ENCODE measurements at regions not wholly inside any gene's neighbourhood (a gene's known extent, or its start where the extent isn't known, plus 50 kb on each side); places are given as distances from the start of the nearest gene placed in this dataset.

DNA sequence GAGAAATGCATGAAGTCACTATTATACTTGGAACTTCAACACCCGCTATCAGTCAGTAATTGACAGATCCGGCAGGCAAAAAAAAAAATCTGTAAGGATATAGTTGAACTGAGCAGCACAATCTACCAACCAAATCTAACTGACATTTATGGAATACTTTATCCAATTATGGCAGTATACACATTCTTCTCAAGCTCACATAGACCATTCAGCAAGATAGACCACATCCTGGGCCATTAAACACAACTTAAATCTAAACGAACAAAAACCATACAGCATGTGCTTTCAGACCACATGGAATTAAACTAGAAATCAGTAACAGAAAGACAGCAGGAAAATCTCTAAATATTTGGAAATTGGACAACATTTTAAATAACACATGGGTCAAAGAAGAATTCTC, 112.7 kb downstream of the MPP7 start:
- TF ChIP-seq, protein P1, sequence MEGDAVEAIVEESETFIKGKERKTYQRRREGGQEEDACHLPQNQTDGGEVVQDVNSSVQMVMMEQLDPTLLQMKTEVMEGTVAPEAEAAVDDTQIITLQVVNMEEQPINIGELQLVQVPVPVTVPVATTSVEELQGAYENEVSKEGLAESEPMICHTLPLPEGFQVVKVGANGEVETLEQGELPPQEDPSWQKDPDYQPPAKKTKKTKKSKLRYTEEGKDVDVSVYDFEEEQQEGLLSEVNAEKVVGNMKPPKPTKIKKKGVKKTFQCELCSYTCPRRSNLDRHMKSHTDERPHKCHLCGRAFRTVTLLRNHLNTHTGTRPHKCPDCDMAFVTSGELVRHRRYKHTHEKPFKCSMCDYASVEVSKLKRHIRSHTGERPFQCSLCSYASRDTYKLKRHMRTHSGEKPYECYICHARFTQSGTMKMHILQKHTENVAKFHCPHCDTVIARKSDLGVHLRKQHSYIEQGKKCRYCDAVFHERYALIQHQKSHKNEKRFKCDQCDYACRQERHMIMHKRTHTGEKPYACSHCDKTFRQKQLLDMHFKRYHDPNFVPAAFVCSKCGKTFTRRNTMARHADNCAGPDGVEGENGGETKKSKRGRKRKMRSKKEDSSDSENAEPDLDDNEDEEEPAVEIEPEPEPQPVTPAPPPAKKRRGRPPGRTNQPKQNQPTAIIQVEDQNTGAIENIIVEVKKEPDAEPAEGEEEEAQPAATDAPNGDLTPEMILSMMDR (IDR thresholded peaks at IDR 0.05; ENCODE audit: insufficient read depth, low read length, poor library complexity, severe bottlenecking): no peak
- no peak for TF ChIP-seq EZH2phosphoT487 (conservative IDR thresholded peaks at IDR 0.05; ENCODE audit: low read length)
